ENCODE measurements at regions not wholly inside any gene's neighbourhood (a gene's known extent, or its start where the extent isn't known, plus 50 kb on each side); places are given as distances from the start of the nearest gene placed in this dataset.

DNA sequence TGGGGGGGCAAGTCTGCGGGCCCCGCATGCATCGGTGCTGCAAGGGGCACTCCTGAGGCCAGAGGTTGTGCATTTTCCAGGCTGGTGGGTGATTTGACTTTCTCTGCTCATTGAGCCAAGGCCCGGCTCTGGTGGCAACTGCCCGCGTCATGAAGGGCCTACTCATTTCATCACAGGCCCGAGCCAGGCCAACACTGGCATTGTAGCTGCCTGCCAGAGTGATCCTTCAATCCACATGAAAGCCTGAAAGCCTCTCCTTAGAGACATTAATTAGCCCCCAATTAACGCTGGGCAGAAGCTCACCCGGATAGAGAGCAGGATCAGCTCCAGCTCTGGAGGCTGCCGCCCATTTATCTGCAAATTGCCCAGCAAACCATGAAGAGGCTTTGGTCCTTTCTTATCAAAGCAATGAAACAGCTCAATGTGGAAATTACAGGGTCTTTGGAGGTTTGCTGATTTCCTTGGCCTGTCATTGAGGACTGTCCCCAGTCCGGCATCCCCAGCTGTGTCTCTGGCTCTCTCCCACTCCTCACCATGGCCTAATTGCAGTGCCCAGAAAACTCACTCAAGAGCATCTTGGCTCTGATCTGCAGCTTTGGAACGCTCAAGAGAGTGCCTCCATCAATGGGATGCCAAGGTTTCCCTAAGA, 50.4 kb upstream of the STUM start:
- Histone ChIP-seq H3K27me3 (ENCODE audit: control insufficient read depth in 1 of 2, insufficient read depth in 2 of 2, low read length in 2 of 2) (no peaks in the 10 kb centered on the region), H3K4me3 (ENCODE audit: low read depth in 1 of 2, low read length in 2 of 2) (no peak overlapping the region), H3K4me1 (ENCODE audit: control insufficient read depth in 1 of 2, insufficient read depth in 2 of 2, low read length in 2 of 2) (no peaks in the 10 kb centered on the region), H3K27ac (ENCODE audit: low read depth, low read length) (no peak overlapping the region), H3K9ac (ENCODE audit: low read depth in 1 of 2, low read length in 2 of 2) (no peak overlapping the region), H3K36me3 (ENCODE audit: control insufficient read depth in 1 of 2, insufficient read depth in 2 of 2, low read length in 2 of 2) (no peaks in the 10 kb centered on the region), H3K9me3 (ENCODE audit: control insufficient read depth in 1 of 2, low read length in 2 of 2) (no peaks in the 10 kb centered on the region)

DNA sequence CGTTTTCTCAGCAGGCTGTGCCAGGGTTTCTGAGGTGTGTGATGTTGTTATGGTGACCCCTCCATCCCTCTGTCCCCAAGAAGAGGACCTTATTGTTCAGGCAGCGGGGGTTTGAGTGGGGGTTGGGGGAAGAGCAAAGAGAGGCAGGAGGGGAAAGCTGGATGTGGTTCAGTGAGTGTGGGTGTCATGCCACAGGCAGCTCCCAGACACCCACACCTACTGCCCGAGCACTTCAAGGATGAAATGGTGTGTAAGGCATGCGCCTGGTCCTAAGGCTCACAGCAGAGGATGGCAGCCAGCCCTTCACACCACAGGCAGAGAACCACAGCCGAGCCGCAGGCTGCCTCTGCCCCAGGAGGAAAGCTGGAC, 49.9 kb upstream of the STUM start:
- Histone ChIP-seq H3K27me3 (ENCODE audit: control insufficient read depth in 1 of 2, insufficient read depth in 2 of 2, low read length in 2 of 2) (no peaks in the 10 kb centered on the region), H3K4me1 (ENCODE audit: control insufficient read depth in 1 of 2, insufficient read depth in 2 of 2, low read length in 2 of 2) (no peaks in the 10 kb centered on the region), H3K9ac (ENCODE audit: low read depth in 1 of 2, low read length in 2 of 2) (no peak overlapping the region), H3K27ac (ENCODE audit: low read depth, low read length) (no peak overlapping the region), H3K36me3 (ENCODE audit: control insufficient read depth in 1 of 2, insufficient read depth in 2 of 2, low read length in 2 of 2) (no peaks in the 10 kb centered on the region), H3K4me3 (ENCODE audit: low read depth in 1 of 2, low read length in 2 of 2) (no peak overlapping the region), H3K9me3 (ENCODE audit: control insufficient read depth in 1 of 2, low read length in 2 of 2) (no peaks in the 10 kb centered on the region)
